Gastroesophageal sphincter (tissue), 4 donors: ENCODE measurements at regions not wholly inside any gene's neighbourhood (a gene's known extent, or its start where the extent isn't known, plus 50 kb on each side); places are given as distances from the start of the nearest gene placed in this dataset.

Experiments used
- ATAC-seq: fragments of 150-250 bp; one replicate; pipeline ENCODE4 v1.9.1; 2016; ENCODE audit warnings: mild to moderate bottlenecking, moderate library complexity
- H3K27ac ChIP-seq, 4 donors: fragments of 200-600 bp; sonication (generic) in 3 of 4; 1 replicate in 3 of 4; 2 replicates in 1 of 4; pipeline ENCODE4 v1.5.1; 2016 to 2019
- H3K27me3 ChIP-seq: fragments of 200-600 bp; sonication (generic); one replicate; pipeline ENCODE4 v1.5.1; 2019
- H3K36me3 ChIP-seq, 2 donors: fragments of 200-600 bp; sonication (generic); one replicate each; pipeline ENCODE4 v1.5.1; 2019; ENCODE audit warnings: control low read depth in 1 of 2
- H3K4me1 ChIP-seq, 3 donors: fragments of 200-600 bp; sonication (generic); 1 replicate in 2 of 3; 2 replicates in 1 of 3; pipeline ENCODE4 v1.5.1; 2016 to 2019; ENCODE audit warnings: control low read depth in 2 of 3
- H3K4me3 ChIP-seq, 2 donors: fragments of 200-600 bp; sonication (generic); one replicate each; pipeline ENCODE4 v1.5.1; 2019; ENCODE audit warnings: mild to moderate bottlenecking in 1 of 2, moderate library complexity in 1 of 2
- H3K9me3 ChIP-seq, 3 donors: fragments of 200-600 bp; sonication (generic); one replicate each; pipeline ENCODE4 v1.5.1; 2017 to 2019; ENCODE audit warnings: control low read depth in 2 of 3
- CTCF ChIP-seq, 4 experiments: fragments of 200-600 bp in 2 of 4; fragments of 450-650 bp in 2 of 4; sonication (generic) in 1 of 4; IDR thresholded peaks; one replicate each; pipeline ENCODE4 v1.5.1; 2017 to 2019; ENCODE audit warnings: antibody characterized with exemption in 4 of 4, mild to moderate bottlenecking in 2 of 4, moderate library complexity in 2 of 4
- EP300 ChIP-seq: sonication (generic); formaldehyde crosslinking; IDR thresholded peaks from one replicate; pipeline ENCODE4 v1.6.1; 2017; ENCODE audit warnings: antibody characterized with exemption, mild to moderate bottlenecking
- POLR2A ChIP-seq, 2 donors: fragments of 450-650 bp; IDR thresholded peaks; one replicate each; pipeline ENCODE4 v1.6.1; 2017; ENCODE audit warnings: antibody characterized with exemption in 2 of 2, mild to moderate bottlenecking in 2 of 2, moderate library complexity in 1 of 2
- POLR2AphosphoS5 ChIP-seq: sonication (generic); formaldehyde crosslinking; IDR thresholded peaks from one replicate; pipeline ENCODE4 v1.6.1; 2017; ENCODE audit warnings: antibody characterized with exemption
- WGBS, 2 donors: methylation state at CpG; one replicate each; pipeline ENCODE4 v1.1.5; 2018; ENCODE audit warnings: low coverage in 1 of 2; 5-methylcytosine and 5-hydroxymethylcytosine counted together

GRCh38 chr1:25150985-25151495 is 81.3 kb downstream of the SYF2 start:
- WGBS, 2 donors, result 56 to 87% methylated on average over 1 of the region's 1 CpG
- no peak overlapping the region for H3K4me3 ChIP-seq
- no peaks in the 10 kb centered on the region for H3K36me3 ChIP-seq
- H3K27me3 ChIP-seq, result peaks cover 50% of the 10 kb centered on the region
- H3K9me3 ChIP-seq, result peaks cover 0 to 38% (median 0%) of the 10 kb centered on the region in 3 donors
- no peak for ATAC-seq
- no peak for TF ChIP-seq EP300
- no peak for TF ChIP-seq POLR2A (IDR thresholded peaks at IDR 0.05)
- no peak for TF ChIP-seq CTCF (IDR thresholded peaks at IDR 0.05)
- no peak for TF ChIP-seq POLR2AphosphoS5
- H3K4me1 ChIP-seq, result no peaks in the 10 kb centered on the region
- no peak overlapping the region for H3K27ac ChIP-seq

DNA sequence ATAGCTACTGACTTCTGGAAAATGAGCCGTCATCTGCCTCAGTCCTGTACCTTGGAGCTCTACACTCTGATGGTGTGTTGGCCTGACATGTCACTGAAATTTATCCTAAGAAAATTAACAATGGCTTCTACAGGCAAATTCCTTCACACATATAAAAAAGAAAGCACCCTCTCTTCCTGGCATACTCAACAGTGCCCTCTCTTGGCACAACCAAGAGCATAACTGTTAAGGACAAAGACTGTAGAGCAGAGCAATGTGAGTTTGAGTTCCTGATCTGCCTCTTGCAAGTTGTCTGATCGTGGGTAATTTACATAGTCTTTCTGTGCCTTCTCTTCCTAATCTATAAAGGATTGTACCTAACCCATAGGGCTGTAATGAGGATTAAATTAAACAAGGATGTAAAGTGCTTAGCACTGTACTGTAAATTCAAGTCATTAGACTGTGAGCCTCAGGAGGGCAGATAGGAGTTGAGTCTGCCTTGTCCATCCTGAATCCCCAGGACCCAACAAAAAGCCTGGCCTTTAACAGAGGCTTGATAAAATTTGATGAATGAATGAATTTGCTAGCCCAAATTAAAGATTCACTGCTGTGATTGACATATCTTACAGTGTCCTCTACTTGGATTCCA is 83.5 kb downstream of the SYF2 start:
- H3K27ac ChIP-seq, result no peak overlapping the region
- WGBS, 2 donors, result 25 to 33% methylated on average over 1 of the region's 2 CpGs
- no peak for ATAC-seq
- H3K9me3 ChIP-seq, result peaks cover 0 to 19% (median 0%) of the 10 kb centered on the region in 3 donors
- H3K4me3 ChIP-seq, result no peak overlapping the region
- H3K27me3 ChIP-seq, result peaks cover 52% of the 10 kb centered on the region
- H3K4me1 ChIP-seq, result no peaks in the 10 kb centered on the region
- TF ChIP-seq POLR2A (IDR thresholded peaks at IDR 0.05) (no peak), POLR2AphosphoS5 (no peak), CTCF (IDR thresholded peaks at IDR 0.05) (no peak), EP300 (no peak)
- no peaks in the 10 kb centered on the region for H3K36me3 ChIP-seq

DNA sequence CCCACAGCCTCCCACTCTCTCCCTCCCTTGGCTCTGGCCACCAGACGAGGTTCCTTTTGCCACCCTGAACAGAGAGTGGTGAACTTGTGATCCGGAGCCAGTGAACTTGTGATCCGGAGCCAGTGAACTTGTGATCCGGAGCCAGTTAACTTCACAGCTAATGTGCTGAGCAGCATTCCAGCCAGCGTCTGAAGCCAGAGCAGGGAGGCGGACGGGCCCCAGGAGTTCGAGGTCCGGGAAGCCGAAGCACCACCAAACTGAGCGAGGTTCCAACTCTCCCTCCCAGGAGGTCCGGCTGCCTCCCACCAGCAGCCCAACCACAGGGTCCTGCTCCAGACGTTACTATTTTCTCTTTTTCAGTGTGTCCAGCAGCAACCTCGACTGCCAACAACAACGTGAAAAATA is 85.8 kb downstream of the SYF2 start:
- H3K36me3 ChIP-seq, result no peaks in the 10 kb centered on the region
- no peaks in the 10 kb centered on the region for H3K4me1 ChIP-seq
- H3K27me3 ChIP-seq, result peaks cover 55% of the 10 kb centered on the region
- TF ChIP-seq POLR2AphosphoS5 (no peak), EP300 (no peak), POLR2A (IDR thresholded peaks at IDR 0.05) (no peak), CTCF (IDR thresholded peaks at IDR 0.05) (no peak)
- H3K4me3 ChIP-seq, result no peak overlapping the region
- no peak overlapping the region for H3K27ac ChIP-seq
- peaks cover 0 to 16% (median 0%) of the 10 kb centered on the region in 3 donors for H3K9me3 ChIP-seq
- no peak for ATAC-seq
- 49 to 63% methylated on average over 4 to 6 of the region's 15 CpGs for WGBS, 2 donors

DNA sequence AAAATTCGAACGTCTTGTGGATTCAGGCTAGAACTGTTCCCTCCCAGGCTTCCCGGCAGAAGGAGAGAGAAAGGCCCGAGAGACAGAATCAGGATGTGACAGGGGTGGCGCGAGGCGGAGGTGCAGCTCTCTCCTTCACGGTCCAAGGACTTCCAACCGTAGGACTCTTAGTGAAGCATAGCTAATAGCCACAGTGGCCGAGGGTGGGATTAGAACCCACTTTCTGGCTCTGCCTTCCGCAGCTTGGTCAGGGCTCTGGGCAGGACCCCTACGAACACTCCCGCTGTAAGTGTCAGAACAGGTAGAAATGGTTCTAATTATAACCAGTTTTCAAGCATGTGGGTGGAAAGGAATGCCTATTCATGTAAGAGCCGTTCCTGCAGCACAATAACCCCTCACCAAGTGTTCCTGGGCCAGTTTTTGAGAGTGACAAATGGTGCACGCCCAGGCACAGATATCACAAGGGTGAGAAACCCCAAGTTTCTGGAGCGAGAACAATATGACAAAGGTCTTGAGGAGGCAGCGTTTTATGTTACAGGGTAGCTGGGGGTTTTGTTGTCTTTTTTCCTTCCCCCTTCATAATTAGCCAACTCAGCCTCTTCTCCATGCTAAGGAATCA is 86.4 kb downstream of the SYF2 start:
- peaks cover 0 to 12% (median 0%) of the 10 kb centered on the region in 3 donors for H3K9me3 ChIP-seq
- no peaks in the 10 kb centered on the region for H3K36me3 ChIP-seq
- TF ChIP-seq POLR2AphosphoS5 (no peak), POLR2A (IDR thresholded peaks at IDR 0.05) (no peak), EP300 (no peak), CTCF (IDR thresholded peaks at IDR 0.05) (no peak)
- no peaks in the 10 kb centered on the region for H3K4me1 ChIP-seq
- no peak overlapping the region for H3K27ac ChIP-seq
- H3K27me3 ChIP-seq, result peaks cover 55% of the 10 kb centered on the region
- no peak for ATAC-seq
- WGBS, 2 donors, result 69 to 82% methylated on average over 7 to 13 of the region's 17 CpGs
- H3K4me3 ChIP-seq, result no peak overlapping the region
